ENCODE measurements at regions not wholly inside any gene's neighbourhood (a gene's known extent, or its start where the extent isn't known, plus 50 kb on each side); places are given as distances from the start of the nearest gene placed in this dataset.

- CTCF ChIA-PET, result no interaction called here
- no peak overlapping the region for H3K27ac Mint-ChIP-seq
- Histone ChIP-seq H3K27ac (ENCODE audit: low read length in 2 of 2) (no peak overlapping the region), H3K9me3 (ENCODE audit: control extremely low read depth in 1 of 3, control insufficient read depth in 2 of 3, insufficient read depth in 1 of 3, low read length in 2 of 3) (no peaks in the 10 kb centered on the region), H2AFZ (ENCODE audit: insufficient read depth, low read depth, low read length, poor library complexity, severe bottlenecking) (no peak overlapping the region), H3K27me3 (replicated peaks in 1 of 4; ENCODE audit: control extremely low read depth in 1 of 4, control insufficient read depth in 3 of 4, insufficient read depth in 4 of 4, low read length in 3 of 4) (no peaks in the 10 kb centered on the region), H3K36me3 (replicated peaks in 1 of 2; ENCODE audit: control extremely low read depth in 1 of 2, control insufficient read depth in 1 of 2, extremely low read depth in 1 of 2, insufficient read depth in 2 of 2, low read length in 1 of 2) (no peaks in the 10 kb centered on the region), H3K4me1 (ENCODE audit: control insufficient read depth in 2 of 2, insufficient read depth in 2 of 2, low read length in 2 of 2) (no peaks in the 10 kb centered on the region), H3K9ac (ENCODE audit: low read length) (no peak overlapping the region), H3K4me3 (ENCODE audit: control extremely low read depth in 1 of 5, extremely low read depth in 1 of 5, insufficient read depth in 1 of 5, low read depth in 2 of 5, low read length in 4 of 5) (no peak overlapping the region), H4K20me1 (ENCODE audit: control insufficient read depth, insufficient read depth, low read length, poor library complexity, severe bottlenecking) (no peaks in the 10 kb centered on the region), H3K79me2 (ENCODE audit: control insufficient read depth, insufficient read depth, low read length) (no peaks in the 10 kb centered on the region), H3K4me2 (replicated peaks; ENCODE audit: low read depth, low read length, poor library complexity, severe bottlenecking) (no peak overlapping the region)
- no peaks in the 10 kb centered on the region for H3K9me3 Mint-ChIP-seq (ENCODE audit: insufficient read depth)
- ATAC-seq (ENCODE audit: low read depth), result no peak
- no peak overlapping the region for H3K4me3 Mint-ChIP-seq
- WGBS (ENCODE audit: insufficient coverage), result 90% methylated on average over 4 of the region's 4 CpGs
- no peaks in the 10 kb centered on the region for H3K27me3 Mint-ChIP-seq
- no peak for TF ChIP-seq CTCF (IDR thresholded peaks at IDR 0.05)
- no peak for TF ChIP-seq EZH2 (IDR thresholded peaks at IDR 0.05; ENCODE audit: borderline replicate concordance, insufficient read depth, low read depth, low read length, poor library complexity, severe bottlenecking)
- DNase-seq, result no peak
- no peaks in the 10 kb centered on the region for H3K4me1 Mint-ChIP-seq
- POLR2A ChIA-PET, result no interaction called here
- intact Hi-C loops (cut with micrococcal nuclease), result no loop called here
These were observed 335.9 kb downstream of the TMEM114 start for GRCh38 chr16:8254405-8254804.

- Histone ChIP-seq H3K4me1 (ENCODE audit: control insufficient read depth in 2 of 2, insufficient read depth in 2 of 2, low read length in 2 of 2) (no peaks in the 10 kb centered on the region), H3K9me3 (ENCODE audit: control extremely low read depth in 1 of 3, control insufficient read depth in 2 of 3, insufficient read depth in 1 of 3, low read length in 2 of 3) (no peaks in the 10 kb centered on the region), H3K36me3 (replicated peaks in 1 of 2; ENCODE audit: control extremely low read depth in 1 of 2, control insufficient read depth in 1 of 2, extremely low read depth in 1 of 2, insufficient read depth in 2 of 2, low read length in 1 of 2) (no peaks in the 10 kb centered on the region), H3K4me3 (ENCODE audit: control extremely low read depth in 1 of 5, extremely low read depth in 1 of 5, insufficient read depth in 1 of 5, low read depth in 2 of 5, low read length in 4 of 5) (no peak overlapping the region), H4K20me1 (ENCODE audit: control insufficient read depth, insufficient read depth, low read length, poor library complexity, severe bottlenecking) (no peaks in the 10 kb centered on the region), H2AFZ (ENCODE audit: insufficient read depth, low read depth, low read length, poor library complexity, severe bottlenecking) (no peak overlapping the region), H3K27ac (ENCODE audit: low read length in 2 of 2) (no peak overlapping the region), H3K4me2 (replicated peaks; ENCODE audit: low read depth, low read length, poor library complexity, severe bottlenecking) (no peak overlapping the region), H3K9ac (ENCODE audit: low read length) (no peak overlapping the region), H3K27me3 (replicated peaks in 1 of 4; ENCODE audit: control extremely low read depth in 1 of 4, control insufficient read depth in 3 of 4, insufficient read depth in 4 of 4, low read length in 3 of 4) (no peaks in the 10 kb centered on the region), H3K79me2 (ENCODE audit: control insufficient read depth, insufficient read depth, low read length) (no peaks in the 10 kb centered on the region)
- Mint-ChIP-seq H3K4me3 (no peak overlapping the region), H3K27ac (no peak overlapping the region), H3K4me1 (no peaks in the 10 kb centered on the region), H3K9me3 (ENCODE audit: insufficient read depth) (no peaks in the 10 kb centered on the region), H3K27me3 (no peaks in the 10 kb centered on the region)
- ChIA-PET CTCF (no interaction called here), POLR2A (no interaction called here)
- 80% methylated on average over 2 of the region's 5 CpGs for WGBS (ENCODE audit: insufficient coverage)
- no peak for TF ChIP-seq EZH2 (IDR thresholded peaks at IDR 0.05; ENCODE audit: borderline replicate concordance, insufficient read depth, low read depth, low read length, poor library complexity, severe bottlenecking)
- TF ChIP-seq CTCF (IDR thresholded peaks at IDR 0.05), result no peak
- no peak for ATAC-seq (ENCODE audit: low read depth)
- intact Hi-C loops (cut with micrococcal nuclease), result no loop called here
- DNase-seq, result no peak
These were observed 336.6 kb downstream of the TMEM114 start for GRCh38 chr16:8253718-8254117.
